A549 (cell line): ENCODE measurements at regions not wholly inside any gene's neighbourhood (a gene's known extent, or its start where the extent isn't known, plus 50 kb on each side); places are given as distances from the start of the nearest gene placed in this dataset.

Experiments
- ATAC-seq, 2 experiments: fragments of 200-7000 bp in 1 of 2; fragments of >200 bp in 1 of 2; cut with Nextera tagmentation in 1 of 2; cut with Tn5 transposase in 1 of 2; 3 replicates each; pipeline versions ENCODE4 v1.8.0 to v1.9.1; 2018 to 2020; ENCODE audit warnings: mild to moderate bottlenecking in 1 of 2, moderate library complexity in 1 of 2
- CTCF ChIA-PET: fragments of 300-600 bp; sonication (Branson Sonifier 250); formaldehyde crosslinking; extraction: SDS; loops from one replicate; lab custom pipeline; 2021; ENCODE audit warnings: antibody characterized with exemption, inconsistent platforms; lab: Yijun Ruan, JAX
- POLR2A ChIA-PET: fragments of 350-600 bp; formaldehyde crosslinking; extraction: SDS; loops from one replicate; lab custom pipeline; 2021; ENCODE audit warnings: antibody characterized with exemption, inconsistent platforms; lab: Yijun Ruan, JAX
- DNase-seq, 2 experiments: peaks; one replicate each; pipeline versions ENCODE4 v3.0.0 to v3.0.0-alpha.2; 2011 to 2016; ENCODE audit warnings: low read depth in 1 of 2, low spot score in 1 of 2
- FAIRE-seq: peaks from 2 replicates; lab custom pipeline; 2011; peaks lifted over from hg19 to GRCh38; lab: Jason Lieb, UNC
- H3K27ac ChIP-seq, 2 experiments: fragments of >200 bp; sonication (Bioruptor Twin); formaldehyde crosslinking; 3 replicates each; pipeline ENCODE4 v1.5.1; 2016 to 2017
- H3K4me1 ChIP-seq: fragments of >200 bp; sonication (Bioruptor Twin); formaldehyde crosslinking; 3 replicates; pipeline ENCODE4 v1.6.1; 2016
- H3K4me2 ChIP-seq: fragments of >200 bp; sonication (Bioruptor Twin); formaldehyde crosslinking; 3 replicates; pipeline ENCODE4 v1.6.1; 2016
- H3K4me3 ChIP-seq: fragments of >200 bp; sonication (Bioruptor Twin); formaldehyde crosslinking; 3 replicates; pipeline ENCODE4 v1.5.1; 2016
- H3K9me3 ChIP-seq: fragments of >200 bp; sonication (Bioruptor Twin); formaldehyde crosslinking; 3 replicates; pipeline ENCODE4 v1.6.1; 2016
- CHD4 ChIP-seq: fragments of 200-600 bp; sonication (generic); IDR thresholded peaks from 2 replicates; pipeline ENCODE4 v1.6.1; 2016; ENCODE audit warnings: antibody characterized with exemption, mild to moderate bottlenecking, borderline replicate concordance
- FOSL2 ChIP-seq, 2 experiments: fragments of 450-650 bp in 1 of 2; fragments of >200 bp in 1 of 2; sonication (Bioruptor Twin) in 1 of 2; formaldehyde crosslinking; IDR thresholded peaks; 2 replicates each; pipeline versions ENCODE4 v1.5.0 to v1.6.1; 2016 to 2020; ENCODE audit warnings: mild to moderate bottlenecking in 1 of 2, moderate library complexity in 1 of 2
- HEYL ChIP-seq: fragments of 250-450 bp; sonication (Bioruptor Pico); IDR thresholded peaks from 2 replicates; pipeline ENCODE4 v1.8.0; 2021; ENCODE audit warnings: mild to moderate bottlenecking, moderate library complexity
- HOXB13 ChIP-seq: fragments of 250-450 bp; sonication (Bioruptor Pico); IDR thresholded peaks from 2 replicates; pipeline ENCODE4 v1.5.0; 2020; ENCODE audit warnings: low read depth, mild to moderate bottlenecking, moderate library complexity
- KDM1A ChIP-seq: fragments of 200-600 bp; sonication (generic); IDR thresholded peaks from 2 replicates; pipeline ENCODE4 v1.6.1; 2016; ENCODE audit warnings: low read depth, mild to moderate bottlenecking
- MAZ ChIP-seq: fragments of 150-350 bp; IDR thresholded peaks from 2 replicates; pipeline ENCODE4 v1.6.1; 2014; ENCODE audit warnings: antibody characterized with exemption, low read depth, low read length, borderline replicate concordance
- NPAS2 ChIP-seq: fragments of 250-450 bp; sonication (Bioruptor Pico); IDR thresholded peaks from 2 replicates; pipeline ENCODE4 v1.8.0; 2022; ENCODE audit warnings: mild to moderate bottlenecking, moderate library complexity, borderline replicate concordance
- PHF8 ChIP-seq: fragments of 200-600 bp; sonication (generic); IDR thresholded peaks from 2 replicates; pipeline ENCODE4 v1.6.1; 2016; ENCODE audit warnings: low read depth, mild to moderate bottlenecking, antibody characterized with exemption, moderate library complexity, borderline replicate concordance
- POLR2AphosphoS2 ChIP-seq: conservative IDR thresholded peaks from 2 replicates; pipeline ENCODE4 v1.6.1; 2012; ENCODE audit warnings: low read length, improper control_type of control experiment, inconsistent platforms
- RARB ChIP-seq: fragments of 250-450 bp; sonication (Bioruptor Pico); IDR thresholded peaks from 2 replicates; pipeline ENCODE4 v1.8.0; 2021; ENCODE audit warnings: mild to moderate bottlenecking, moderate library complexity
- RFX5 ChIP-seq: fragments of 450-650 bp; IDR thresholded peaks from 2 replicates; pipeline ENCODE4 v1.7.1; 2014; ENCODE audit warnings: antibody characterized with exemption, mild to moderate bottlenecking, moderate library complexity
- RNF2 ChIP-seq: fragments of 200-600 bp; sonication (generic); IDR thresholded peaks from 2 replicates; pipeline ENCODE4 v1.6.1; 2016; ENCODE audit warnings: low read depth, mild to moderate bottlenecking, antibody characterized with exemption, moderate library complexity, borderline replicate concordance
- WGBS: methylation state at CpG from one replicate; pipeline ENCODE4 v1.1.6; 2017; ENCODE audit errors: missing lambda C conversion rate; 5-methylcytosine and 5-hydroxymethylcytosine counted together
- TF ChIP-seq, protein P1 (sequence below): IDR thresholded peaks from 2 replicates; pipeline ENCODE4 v1.6.1; 2012
- TF ChIP-seq, protein P2 (sequence below): fragments of >200 bp; sonication (Bioruptor Twin); formaldehyde crosslinking; IDR thresholded peaks from 3 replicates; pipeline ENCODE4 v1.5.1; 2016
- TF ChIP-seq, protein P3 (sequence below): fragments of 450-650 bp; IDR thresholded peaks from 2 replicates; pipeline ENCODE4 v1.6.1; 2014; ENCODE audit warnings: antibody characterized with exemption
- TF ChIP-seq, protein P4 (sequence below): fragments of >200 bp; sonication (Bioruptor Twin); formaldehyde crosslinking; IDR thresholded peaks from 2 replicates; pipeline ENCODE4 v1.6.1; 2016
- TF ChIP-seq, protein P5 (sequence below): fragments of 250-450 bp; sonication (Bioruptor Pico); IDR thresholded peaks from 2 replicates; pipeline ENCODE4 v1.5.0; 2021; ENCODE audit warnings: mild to moderate bottlenecking, moderate library complexity, borderline replicate concordance

DNA sequence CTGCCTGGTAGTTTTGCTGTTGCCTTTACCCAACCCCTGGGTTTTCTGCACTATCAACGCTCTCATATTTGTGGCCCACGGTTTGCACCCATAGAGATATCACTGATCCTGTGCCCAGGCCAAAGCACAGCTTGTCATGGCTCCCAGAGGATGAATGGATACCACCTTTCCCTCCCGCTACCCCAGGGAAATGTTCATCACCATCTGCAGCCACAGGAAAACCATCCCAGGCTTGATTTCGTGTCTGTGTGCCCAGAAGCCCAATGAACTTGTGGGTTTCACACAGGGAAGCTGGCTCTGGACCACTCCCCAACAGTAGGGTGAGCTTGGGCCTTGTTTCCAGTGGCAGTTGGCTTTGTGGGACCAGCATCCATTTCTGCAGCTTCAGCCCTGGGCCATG lies 143.1 kb upstream of the GDF10 start:
- no peak for ATAC-seq
- no peak for TF ChIP-seq RFX5
- no peak for TF ChIP-seq NPAS2 (CRISPR knock-in tag)
- TF ChIP-seq, protein P1, sequence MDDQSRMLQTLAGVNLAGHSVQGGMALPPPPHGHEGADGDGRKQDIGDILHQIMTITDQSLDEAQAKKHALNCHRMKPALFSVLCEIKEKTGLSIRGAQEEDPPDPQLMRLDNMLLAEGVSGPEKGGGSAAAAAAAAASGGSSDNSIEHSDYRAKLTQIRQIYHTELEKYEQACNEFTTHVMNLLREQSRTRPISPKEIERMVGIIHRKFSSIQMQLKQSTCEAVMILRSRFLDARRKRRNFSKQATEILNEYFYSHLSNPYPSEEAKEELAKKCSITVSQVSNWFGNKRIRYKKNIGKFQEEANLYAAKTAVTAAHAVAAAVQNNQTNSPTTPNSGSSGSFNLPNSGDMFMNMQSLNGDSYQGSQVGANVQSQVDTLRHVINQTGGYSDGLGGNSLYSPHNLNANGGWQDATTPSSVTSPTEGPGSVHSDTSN = no peak
- TF ChIP-seq MAZ = no peak
- no peak for TF ChIP-seq POLR2AphosphoS2
- TF ChIP-seq, all 56 proteins: peak for 0
- POLR2A ChIA-PET = no interaction called here
- CTCF ChIA-PET = no interaction called here
- Histone ChIP-seq H3K27ac (no peak overlapping the region), H3K4me2 (no peak overlapping the region), H3K4me1 (no peaks in the 10 kb centered on the region), H3K9me3 (peaks cover 22% of the 10 kb centered on the region), H3K4me3 (no peak overlapping the region)
- WGBS = 25% methylated on average over 4 of the region's 4 CpGs
- no peak for FAIRE-seq
- DNase-seq = no peak

DNA sequence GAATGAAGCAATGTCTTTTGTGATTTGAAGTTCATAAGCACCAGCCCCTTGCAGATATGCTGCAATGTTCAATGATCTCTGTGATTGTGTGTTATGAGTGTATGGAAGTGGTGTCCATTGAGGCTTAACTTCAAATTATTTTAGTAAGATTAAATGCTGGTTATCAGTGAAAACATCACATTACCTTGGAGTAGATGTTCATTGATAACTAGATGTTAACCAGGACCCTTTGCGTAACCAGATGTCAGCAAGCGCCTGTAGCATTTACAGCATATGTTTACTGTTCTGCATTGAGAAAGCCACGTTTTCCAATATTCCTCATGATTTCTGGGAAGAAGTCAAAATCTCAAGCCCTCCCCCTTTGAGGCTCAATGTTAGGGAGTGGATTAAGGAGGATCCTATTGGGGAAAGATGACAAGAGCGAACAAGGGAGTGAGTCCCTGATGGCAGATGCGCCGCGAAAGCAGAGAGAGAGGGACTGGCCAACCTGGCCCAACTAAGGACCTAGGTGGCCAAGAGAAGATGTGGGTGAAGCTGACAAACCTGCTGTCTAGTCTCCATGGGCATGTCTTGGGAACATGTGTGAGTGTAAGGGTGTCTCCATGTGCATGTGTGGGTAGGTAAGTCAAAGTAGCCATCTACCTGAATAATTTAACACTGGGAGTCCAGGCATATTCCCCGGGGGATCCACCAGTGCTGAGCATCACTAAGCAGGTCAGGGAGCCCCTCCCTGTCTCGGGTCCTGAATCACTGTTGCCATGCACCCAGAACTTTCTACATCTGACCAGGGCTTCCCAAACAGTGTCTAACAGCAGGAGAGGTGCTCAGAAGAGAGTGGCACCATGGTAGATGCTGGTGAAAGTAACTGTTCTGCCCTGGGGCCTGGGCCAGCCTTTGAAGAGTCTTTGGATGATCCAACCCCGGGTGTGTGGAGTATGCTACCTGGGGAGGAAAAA lies 141.6 kb upstream of the GDF10 start:
- ATAC-seq = no peak
- ChIA-PET POLR2A (no interaction called here), CTCF (interaction anchor here (1.1 kb wide), 1 partner anchor 134 kb away, joined by 3 read pairs; no protein-coding TSS in a partner anchor)
- H3K9me3 ChIP-seq = peaks cover 22% of the 10 kb centered on the region
- no peak overlapping the region for H3K27ac ChIP-seq
- no peaks in the 10 kb centered on the region for H3K4me1 ChIP-seq
- no peak for TF ChIP-seq HOXB13 (CRISPR knock-in tag)
- TF ChIP-seq, protein P2, sequence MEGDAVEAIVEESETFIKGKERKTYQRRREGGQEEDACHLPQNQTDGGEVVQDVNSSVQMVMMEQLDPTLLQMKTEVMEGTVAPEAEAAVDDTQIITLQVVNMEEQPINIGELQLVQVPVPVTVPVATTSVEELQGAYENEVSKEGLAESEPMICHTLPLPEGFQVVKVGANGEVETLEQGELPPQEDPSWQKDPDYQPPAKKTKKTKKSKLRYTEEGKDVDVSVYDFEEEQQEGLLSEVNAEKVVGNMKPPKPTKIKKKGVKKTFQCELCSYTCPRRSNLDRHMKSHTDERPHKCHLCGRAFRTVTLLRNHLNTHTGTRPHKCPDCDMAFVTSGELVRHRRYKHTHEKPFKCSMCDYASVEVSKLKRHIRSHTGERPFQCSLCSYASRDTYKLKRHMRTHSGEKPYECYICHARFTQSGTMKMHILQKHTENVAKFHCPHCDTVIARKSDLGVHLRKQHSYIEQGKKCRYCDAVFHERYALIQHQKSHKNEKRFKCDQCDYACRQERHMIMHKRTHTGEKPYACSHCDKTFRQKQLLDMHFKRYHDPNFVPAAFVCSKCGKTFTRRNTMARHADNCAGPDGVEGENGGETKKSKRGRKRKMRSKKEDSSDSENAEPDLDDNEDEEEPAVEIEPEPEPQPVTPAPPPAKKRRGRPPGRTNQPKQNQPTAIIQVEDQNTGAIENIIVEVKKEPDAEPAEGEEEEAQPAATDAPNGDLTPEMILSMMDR = no peak
- WGBS = 57% methylated on average over 10 of the region's 10 CpGs
- no peak overlapping the region for H3K4me3 ChIP-seq
- FAIRE-seq = no peak
- DNase-seq = no peak
- H3K4me2 ChIP-seq = no peak overlapping the region

DNA sequence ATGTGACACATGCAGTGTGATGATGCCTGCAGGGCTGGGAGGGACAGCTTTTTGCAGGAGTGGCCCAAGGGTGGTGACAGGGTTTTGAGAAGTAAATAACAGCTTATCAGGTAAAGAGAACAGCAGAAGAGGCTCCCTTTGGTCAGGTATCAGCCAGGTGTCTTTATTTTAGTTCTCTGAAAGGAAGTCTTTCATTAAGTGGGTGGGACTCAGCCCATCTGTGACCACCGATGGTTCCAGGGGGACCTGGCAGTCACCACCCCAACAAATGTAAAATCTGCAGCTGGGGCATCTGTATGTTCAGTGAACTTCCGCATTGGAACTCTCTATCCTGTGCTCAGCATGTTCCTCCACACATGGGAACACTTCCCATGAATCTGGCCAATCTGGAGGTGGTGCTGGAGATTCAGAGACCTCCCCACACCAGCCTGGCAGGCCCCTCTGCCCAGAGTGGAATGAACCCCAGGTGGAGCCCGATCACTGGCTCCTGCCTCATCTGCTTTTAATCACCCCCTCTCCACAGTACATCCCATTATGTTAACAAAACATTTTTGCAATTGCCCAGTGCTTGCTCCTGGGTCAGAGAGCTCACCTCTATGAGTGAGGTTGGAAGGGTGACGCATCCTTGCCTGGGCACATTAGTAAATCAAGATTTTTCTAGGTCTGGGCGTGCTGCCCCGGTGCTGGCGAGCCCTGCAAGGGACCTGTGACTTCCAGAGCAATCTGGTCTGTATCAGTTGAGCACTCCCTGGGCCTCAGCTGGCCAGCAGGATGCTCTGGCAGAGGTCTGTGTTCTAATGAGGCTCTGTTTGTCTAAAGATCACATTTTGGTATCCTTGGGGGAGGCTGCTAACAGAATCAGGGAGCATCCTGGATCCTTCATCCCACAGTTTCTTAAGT lies 140.4 kb upstream of the GDF10 start:
- Histone ChIP-seq H3K27ac (no peak overlapping the region), H3K4me1 (no peaks in the 10 kb centered on the region), H3K4me2 (no peak overlapping the region), H3K4me3 (no peak overlapping the region), H3K9me3 (peaks cover 14% of the 10 kb centered on the region)
- CTCF ChIA-PET = interaction anchor here (1.1 kb wide), 1 partner anchor 135 kb away, joined by 3 read pairs; no protein-coding TSS in a partner anchor
- ATAC-seq = no peak
- FAIRE-seq = no peak
- WGBS = 25% methylated on average over 7 of the region's 7 CpGs
- POLR2A ChIA-PET = no interaction called here
- DNase-seq = no peak
- no peak for TF ChIP-seq NPAS2 (CRISPR knock-in tag)
- no peak for TF ChIP-seq HEYL (CRISPR knock-in tag)
- no peak for TF ChIP-seq FOSL2 (IDR thresholded peaks at IDR 0.05)
- no peak for TF ChIP-seq FOSL2 (CRISPR knock-in tag; IDR thresholded peaks at IDR 0.05)
- TF ChIP-seq, protein P3, sequence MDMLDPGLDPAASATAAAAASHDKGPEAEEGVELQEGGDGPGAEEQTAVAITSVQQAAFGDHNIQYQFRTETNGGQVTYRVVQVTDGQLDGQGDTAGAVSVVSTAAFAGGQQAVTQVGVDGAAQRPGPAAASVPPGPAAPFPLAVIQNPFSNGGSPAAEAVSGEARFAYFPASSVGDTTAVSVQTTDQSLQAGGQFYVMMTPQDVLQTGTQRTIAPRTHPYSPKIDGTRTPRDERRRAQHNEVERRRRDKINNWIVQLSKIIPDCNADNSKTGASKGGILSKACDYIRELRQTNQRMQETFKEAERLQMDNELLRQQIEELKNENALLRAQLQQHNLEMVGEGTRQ = no peak
- TF ChIP-seq RARB (CRISPR knock-in tag) = no peak
- TF ChIP-seq MAZ = no peak
- TF ChIP-seq, protein P4, sequence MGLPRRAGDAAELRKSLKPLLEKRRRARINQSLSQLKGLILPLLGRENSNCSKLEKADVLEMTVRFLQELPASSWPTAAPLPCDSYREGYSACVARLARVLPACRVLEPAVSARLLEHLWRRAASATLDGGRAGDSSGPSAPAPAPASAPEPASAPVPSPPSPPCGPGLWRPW = no peak
- no peak for TF ChIP-seq PHF8
- TF ChIP-seq, protein P5, sequence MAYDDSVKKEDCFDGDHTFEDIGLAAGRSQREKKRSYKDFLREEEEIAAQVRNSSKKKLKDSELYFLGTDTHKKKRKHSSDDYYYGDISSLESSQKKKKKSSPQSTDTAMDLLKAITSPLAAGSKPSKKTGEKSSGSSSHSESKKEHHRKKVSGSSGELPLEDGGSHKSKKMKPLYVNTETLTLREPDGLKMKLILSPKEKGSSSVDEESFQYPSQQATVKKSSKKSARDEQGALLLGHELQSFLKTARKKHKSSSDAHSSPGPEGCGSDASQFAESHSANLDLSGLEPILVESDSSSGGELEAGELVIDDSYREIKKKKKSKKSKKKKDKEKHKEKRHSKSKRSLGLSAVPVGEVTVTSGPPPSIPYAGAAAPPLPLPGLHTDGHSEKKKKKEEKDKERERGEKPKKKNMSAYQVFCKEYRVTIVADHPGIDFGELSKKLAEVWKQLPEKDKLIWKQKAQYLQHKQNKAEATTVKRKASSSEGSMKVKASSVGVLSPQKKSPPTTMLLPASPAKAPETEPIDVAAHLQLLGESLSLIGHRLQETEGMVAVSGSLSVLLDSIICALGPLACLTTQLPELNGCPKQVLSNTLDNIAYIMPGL = no peak
- TF ChIP-seq KDM1A = no peak
- no peak for TF ChIP-seq CHD4
- no peak for TF ChIP-seq RNF2
